Fibroblast of the aortic adventitia (primary cell): ENCODE measurements at regions not wholly inside any gene's neighbourhood (a gene's known extent, or its start where the extent isn't known, plus 50 kb on each side); places are given as distances from the start of the nearest gene placed in this dataset.

Source experiments
- DNase-seq: peaks from one replicate; pipeline ENCODE4 v3.0.0-alpha.2; 2010; ENCODE audit warnings: low read depth
- H3K4me3 ChIP-seq: 2 replicates; pipeline ENCODE4 v1.5.1; 2011; ENCODE audit warnings: low read depth, mild to moderate bottlenecking, control low read depth, low read length, moderate library complexity
- TF ChIP-seq, protein P1 (sequence below): IDR thresholded peaks from 2 replicates; pipeline ENCODE4 v1.5.1; 2011; ENCODE audit warnings: mild to moderate bottlenecking, low read length, control low read depth, inconsistent platforms; ENCODE audit not compliant: insufficient read depth

DNA sequence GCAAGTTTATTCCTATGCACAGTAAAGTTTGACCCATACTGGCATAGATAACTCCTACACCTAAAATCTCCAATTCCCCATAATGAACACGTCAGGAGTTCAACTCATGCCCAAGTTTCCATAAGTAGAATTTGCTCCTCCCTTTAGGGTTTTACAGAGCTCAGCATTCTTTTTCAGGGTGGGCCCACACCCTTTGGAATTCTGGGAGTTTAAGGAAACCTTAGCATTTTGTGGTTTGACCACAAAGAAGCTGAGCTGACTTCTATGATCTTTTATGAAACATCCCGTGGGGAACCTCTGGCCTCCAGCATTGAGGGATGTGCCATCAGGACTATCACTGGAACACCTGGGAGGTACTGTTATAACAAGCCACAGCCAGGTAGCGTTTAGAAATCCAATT, 220.6 kb upstream of the MAP3K1 start:
- no peak for DNase-seq
- TF ChIP-seq, protein P1, sequence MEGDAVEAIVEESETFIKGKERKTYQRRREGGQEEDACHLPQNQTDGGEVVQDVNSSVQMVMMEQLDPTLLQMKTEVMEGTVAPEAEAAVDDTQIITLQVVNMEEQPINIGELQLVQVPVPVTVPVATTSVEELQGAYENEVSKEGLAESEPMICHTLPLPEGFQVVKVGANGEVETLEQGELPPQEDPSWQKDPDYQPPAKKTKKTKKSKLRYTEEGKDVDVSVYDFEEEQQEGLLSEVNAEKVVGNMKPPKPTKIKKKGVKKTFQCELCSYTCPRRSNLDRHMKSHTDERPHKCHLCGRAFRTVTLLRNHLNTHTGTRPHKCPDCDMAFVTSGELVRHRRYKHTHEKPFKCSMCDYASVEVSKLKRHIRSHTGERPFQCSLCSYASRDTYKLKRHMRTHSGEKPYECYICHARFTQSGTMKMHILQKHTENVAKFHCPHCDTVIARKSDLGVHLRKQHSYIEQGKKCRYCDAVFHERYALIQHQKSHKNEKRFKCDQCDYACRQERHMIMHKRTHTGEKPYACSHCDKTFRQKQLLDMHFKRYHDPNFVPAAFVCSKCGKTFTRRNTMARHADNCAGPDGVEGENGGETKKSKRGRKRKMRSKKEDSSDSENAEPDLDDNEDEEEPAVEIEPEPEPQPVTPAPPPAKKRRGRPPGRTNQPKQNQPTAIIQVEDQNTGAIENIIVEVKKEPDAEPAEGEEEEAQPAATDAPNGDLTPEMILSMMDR: no peak
- no peak overlapping the region for H3K4me3 ChIP-seq

DNA sequence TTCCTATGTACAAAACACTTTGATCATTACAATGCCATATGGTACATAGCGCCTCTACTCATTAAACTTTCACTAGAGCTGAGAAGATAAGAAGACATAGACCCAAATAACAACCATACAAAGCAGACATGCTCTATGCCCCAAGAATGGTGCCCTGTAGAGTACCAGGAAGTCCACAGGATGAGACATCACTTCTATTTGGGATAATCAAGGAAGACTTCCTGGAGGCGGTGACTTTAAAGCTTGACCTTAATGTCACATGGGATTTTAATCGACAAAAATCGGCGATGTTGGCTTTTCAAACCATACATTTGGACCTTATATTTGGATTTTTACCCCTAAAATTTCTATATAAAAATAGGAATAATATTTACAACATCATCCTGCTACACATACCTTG, 224.3 kb upstream of the MAP3K1 start:
- TF ChIP-seq, protein P1: no peak
- H3K4me3 ChIP-seq: no peak overlapping the region
- DNase-seq: no peak

DNA sequence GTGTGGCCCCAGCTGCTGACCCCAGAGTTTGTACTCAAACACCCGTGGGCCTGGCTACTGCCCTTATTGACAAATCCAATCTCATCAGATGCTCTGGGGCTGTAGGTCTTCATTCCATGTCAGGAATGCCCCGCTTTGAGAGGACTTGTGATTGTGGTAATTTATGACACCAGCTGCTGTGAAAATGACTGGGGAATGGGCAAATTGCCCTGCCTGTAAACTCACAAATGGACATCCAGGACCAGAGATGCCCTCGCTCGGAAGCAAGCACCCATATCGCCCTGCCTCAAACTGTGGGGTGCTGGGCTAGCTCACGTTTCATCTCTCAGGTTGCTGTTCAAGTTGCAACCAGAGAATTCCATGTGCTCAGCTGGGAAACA, 225.9 kb upstream of the MAP3K1 start:
- DNase-seq: no peak

GRCh38 chr5:56588636-56589480, 226.5 kb upstream of the MAP3K1 start:
- no peak for DNase-seq
- no peak overlapping the region for H3K4me3 ChIP-seq
- TF ChIP-seq, protein P1: no peak

More for the DNA sequence above, 225.9 kb upstream of the MAP3K1 start:
- no peak overlapping the region for H3K4me3 ChIP-seq
- TF ChIP-seq, protein P1: no peak

GRCh38 chr5:56588131-56588487, 227.2 kb upstream of the MAP3K1 start:
- H3K4me3 ChIP-seq: no peak overlapping the region
- TF ChIP-seq, protein P1: no peak
- no peak for DNase-seq

GRCh38 chr5:56587381-56588130, 227.8 kb upstream of the MAP3K1 start:
- TF ChIP-seq, protein P1: no peak
- DNase-seq: no peak
- no peak overlapping the region for H3K4me3 ChIP-seq
